ENCODE measurements at regions not wholly inside any gene's neighbourhood (a gene's known extent, or its start where the extent isn't known, plus 50 kb on each side); places are given as distances from the start of the nearest gene placed in this dataset.

GRCh38 chr11:41872426-41872825 is 413.0 kb upstream of the LRRC4C start:
- in situ Hi-C loops (cut with MboI; ENCODE audit: low pct_ligation_motif_present in 1 of 4, low pct_unique_long_range_greater_than_20kb in 1 of 4, low sequenced_read_pairs in 3 of 4) (no loop called here), intact Hi-C loops (cut with DNase I; ENCODE audit: low total_unique reads) (no loop called here)
- 60 to 83% methylated on average over 2 to 3 of the region's 3 CpGs for WGBS, 2 donors (ENCODE audit: low coverage in 1 of 2)
- H3K36me3 ChIP-seq, result no peaks in the 10 kb centered on the region
- no peaks in the 10 kb centered on the region for H3K27me3 ChIP-seq
- H3K4me1 ChIP-seq, result no peaks in the 10 kb centered on the region
- no peaks in the 10 kb centered on the region for H3K9me3 ChIP-seq
- no peak for TF ChIP-seq EP300 (IDR thresholded peaks at IDR 0.05; ENCODE audit: low read depth)
- TF ChIP-seq POLR2AphosphoS5 (IDR thresholded peaks at IDR 0.05), result no peak
- TF ChIP-seq, protein P1, sequence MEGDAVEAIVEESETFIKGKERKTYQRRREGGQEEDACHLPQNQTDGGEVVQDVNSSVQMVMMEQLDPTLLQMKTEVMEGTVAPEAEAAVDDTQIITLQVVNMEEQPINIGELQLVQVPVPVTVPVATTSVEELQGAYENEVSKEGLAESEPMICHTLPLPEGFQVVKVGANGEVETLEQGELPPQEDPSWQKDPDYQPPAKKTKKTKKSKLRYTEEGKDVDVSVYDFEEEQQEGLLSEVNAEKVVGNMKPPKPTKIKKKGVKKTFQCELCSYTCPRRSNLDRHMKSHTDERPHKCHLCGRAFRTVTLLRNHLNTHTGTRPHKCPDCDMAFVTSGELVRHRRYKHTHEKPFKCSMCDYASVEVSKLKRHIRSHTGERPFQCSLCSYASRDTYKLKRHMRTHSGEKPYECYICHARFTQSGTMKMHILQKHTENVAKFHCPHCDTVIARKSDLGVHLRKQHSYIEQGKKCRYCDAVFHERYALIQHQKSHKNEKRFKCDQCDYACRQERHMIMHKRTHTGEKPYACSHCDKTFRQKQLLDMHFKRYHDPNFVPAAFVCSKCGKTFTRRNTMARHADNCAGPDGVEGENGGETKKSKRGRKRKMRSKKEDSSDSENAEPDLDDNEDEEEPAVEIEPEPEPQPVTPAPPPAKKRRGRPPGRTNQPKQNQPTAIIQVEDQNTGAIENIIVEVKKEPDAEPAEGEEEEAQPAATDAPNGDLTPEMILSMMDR (IDR thresholded peaks at IDR 0.05), result no peak
- TF ChIP-seq POLR2A (IDR thresholded peaks at IDR 0.05), result no peak
- H3K27ac ChIP-seq, result no peak overlapping the region
- H3K4me3 ChIP-seq, result no peak overlapping the region
- DNase-seq, result no peak

- in situ Hi-C loops (cut with MboI; ENCODE audit: low pct_ligation_motif_present in 1 of 4, low pct_unique_long_range_greater_than_20kb in 1 of 4, low sequenced_read_pairs in 3 of 4), result no loop called here
- intact Hi-C loops (cut with DNase I; ENCODE audit: low total_unique reads), result no loop called here
- TF ChIP-seq POLR2A (IDR thresholded peaks at IDR 0.05) (no peak), POLR2AphosphoS5 (IDR thresholded peaks at IDR 0.05) (no peak), EP300 (IDR thresholded peaks at IDR 0.05; ENCODE audit: low read depth) (no peak)
- TF ChIP-seq, protein P1 (IDR thresholded peaks at IDR 0.05), result no peak
- Histone ChIP-seq H3K4me1 (no peaks in the 10 kb centered on the region), H3K27ac (no peak overlapping the region), H3K4me3 (no peak overlapping the region), H3K9me3 (no peaks in the 10 kb centered on the region), H3K27me3 (no peaks in the 10 kb centered on the region), H3K36me3 (no peaks in the 10 kb centered on the region)
- WGBS, 2 donors (ENCODE audit: low coverage in 1 of 2), result 86 to 93% methylated on average over 4 of the region's 4 CpGs
- no peak for DNase-seq
Measured at GRCh38 chr11:41872870-41873269, 413.4 kb upstream of the LRRC4C start.

- TF ChIP-seq EP300 (IDR thresholded peaks at IDR 0.05; ENCODE audit: low read depth) (no peak), POLR2A (IDR thresholded peaks at IDR 0.05) (no peak), POLR2AphosphoS5 (IDR thresholded peaks at IDR 0.05) (no peak)
- TF ChIP-seq, protein P1 (IDR thresholded peaks at IDR 0.05), result no peak
- no peaks in the 10 kb centered on the region for H3K4me1 ChIP-seq
- no peak overlapping the region for H3K4me3 ChIP-seq
- WGBS, 2 donors (ENCODE audit: low coverage in 1 of 2), result 89 to 100% methylated on average over 1 to 2 of the region's 2 CpGs
- intact Hi-C loops (cut with DNase I; ENCODE audit: low total_unique reads) (no loop called here), in situ Hi-C loops (cut with MboI; ENCODE audit: low pct_ligation_motif_present in 1 of 4, low pct_unique_long_range_greater_than_20kb in 1 of 4, low sequenced_read_pairs in 3 of 4) (loop anchor here in 1 of 4 donors (25.0 kb wide), 1 partner anchor 109 kb away; no protein-coding TSS in a partner anchor)
- DNase-seq, result no peak
- H3K36me3 ChIP-seq, result no peaks in the 10 kb centered on the region
- no peaks in the 10 kb centered on the region for H3K27me3 ChIP-seq
- H3K27ac ChIP-seq, result no peak overlapping the region
- H3K9me3 ChIP-seq, result no peaks in the 10 kb centered on the region
Measured at GRCh38 chr11:41878095-41878494, 418.6 kb upstream of the LRRC4C start.

- in situ Hi-C loops (cut with MboI; ENCODE audit: low pct_ligation_motif_present in 1 of 4, low pct_unique_long_range_greater_than_20kb in 1 of 4, low sequenced_read_pairs in 3 of 4) (loop anchor here in 1 of 4 donors (25.0 kb wide), 1 partner anchor 108 kb away; no protein-coding TSS in a partner anchor), intact Hi-C loops (cut with DNase I; ENCODE audit: low total_unique reads) (no loop called here)
- no peak for DNase-seq
- no peaks in the 10 kb centered on the region for H3K36me3 ChIP-seq
- no peak overlapping the region for H3K4me3 ChIP-seq
- no peaks in the 10 kb centered on the region for H3K27me3 ChIP-seq
- no peak overlapping the region for H3K27ac ChIP-seq
- H3K4me1 ChIP-seq, result no peaks in the 10 kb centered on the region
- TF ChIP-seq POLR2A (IDR thresholded peaks at IDR 0.05) (no peak), POLR2AphosphoS5 (IDR thresholded peaks at IDR 0.05) (no peak), EP300 (IDR thresholded peaks at IDR 0.05; ENCODE audit: low read depth) (no peak)
- TF ChIP-seq, protein P1 (IDR thresholded peaks at IDR 0.05), result no peak
- no peaks in the 10 kb centered on the region for H3K9me3 ChIP-seq
Measured at GRCh38 chr11:41879214-41879613, 419.8 kb upstream of the LRRC4C start.

All from transverse colon (tissue), 4 donors.